HG02981 (cell line): ENCODE measurements at regions not wholly inside any gene's neighbourhood (a gene's known extent, or its start where the extent isn't known, plus 50 kb on each side); places are given as distances from the start of the nearest gene placed in this dataset.

Experiments
- ATAC-seq: cut with Tn5 transposase; IDR thresholded peaks from one replicate; pipeline ENCODE4 v1.9.1; 2021; ENCODE audit warnings: mild to moderate bottlenecking, moderate library complexity; ENCODE audit not compliant: unreplicated experiment

DNA sequence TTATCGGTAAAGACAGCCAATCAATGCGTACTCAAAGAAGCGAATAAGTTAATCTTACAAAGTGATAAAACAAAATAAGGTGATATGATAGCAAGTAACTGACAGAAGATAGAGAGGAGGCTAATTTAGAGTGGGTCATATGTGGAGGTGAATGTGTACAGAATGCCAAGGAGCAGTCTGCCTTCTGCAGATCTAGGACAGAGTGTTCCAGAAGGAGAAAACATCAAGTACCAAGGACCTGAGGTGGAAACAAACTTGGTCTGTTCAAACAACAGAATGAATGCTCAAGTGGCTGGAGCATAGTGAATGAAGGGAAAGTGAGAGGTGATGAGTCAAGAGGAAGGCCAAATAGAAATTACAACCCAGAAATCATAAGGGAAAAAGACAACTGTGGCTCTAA is 170.3 kb upstream of the BMP4 start:
- ATAC-seq = no peak

- no peak for ATAC-seq
Measured at GRCh38 chr14:54127526-54127925, 170.9 kb upstream of the BMP4 start.

GRCh38 chr14:54129850-54130640 is 173.4 kb upstream of the BMP4 start:
- no peak for ATAC-seq

- no peak for ATAC-seq
Measured at GRCh38 chr14:54132496-54132895, 175.9 kb upstream of the BMP4 start.

DNA sequence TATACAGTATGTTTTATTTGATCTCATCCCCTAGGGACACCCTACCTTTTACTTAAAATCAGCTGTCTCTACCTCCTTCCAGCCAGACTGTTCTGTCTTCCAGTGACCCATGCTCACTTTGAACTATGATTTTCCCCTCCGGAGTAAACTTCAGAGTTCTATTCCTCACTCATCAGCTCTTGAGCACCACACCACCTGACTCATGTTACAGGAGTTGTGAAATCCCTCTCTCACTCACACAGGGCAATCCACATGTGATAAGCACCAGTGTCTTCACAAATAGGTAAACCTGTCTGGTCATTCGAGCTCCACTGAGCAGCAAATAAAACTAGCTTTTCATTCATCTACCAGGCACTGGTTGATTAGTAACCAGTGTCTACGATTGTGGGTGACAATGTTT is 177.3 kb upstream of the BMP4 start:
- no peak for ATAC-seq

GRCh38 chr14:54135804-54136280 is 179.2 kb upstream of the BMP4 start:
- ATAC-seq = no peak

GRCh38 chr14:54136894-54137613 is 180.4 kb upstream of the BMP4 start:
- no peak for ATAC-seq

- no peak for ATAC-seq
Measured at GRCh38 chr14:54137614-54137961, 181.0 kb upstream of the BMP4 start.

GRCh38 chr14:54138024-54138353 is 181.4 kb upstream of the BMP4 start:
- ATAC-seq = no peak

DNA sequence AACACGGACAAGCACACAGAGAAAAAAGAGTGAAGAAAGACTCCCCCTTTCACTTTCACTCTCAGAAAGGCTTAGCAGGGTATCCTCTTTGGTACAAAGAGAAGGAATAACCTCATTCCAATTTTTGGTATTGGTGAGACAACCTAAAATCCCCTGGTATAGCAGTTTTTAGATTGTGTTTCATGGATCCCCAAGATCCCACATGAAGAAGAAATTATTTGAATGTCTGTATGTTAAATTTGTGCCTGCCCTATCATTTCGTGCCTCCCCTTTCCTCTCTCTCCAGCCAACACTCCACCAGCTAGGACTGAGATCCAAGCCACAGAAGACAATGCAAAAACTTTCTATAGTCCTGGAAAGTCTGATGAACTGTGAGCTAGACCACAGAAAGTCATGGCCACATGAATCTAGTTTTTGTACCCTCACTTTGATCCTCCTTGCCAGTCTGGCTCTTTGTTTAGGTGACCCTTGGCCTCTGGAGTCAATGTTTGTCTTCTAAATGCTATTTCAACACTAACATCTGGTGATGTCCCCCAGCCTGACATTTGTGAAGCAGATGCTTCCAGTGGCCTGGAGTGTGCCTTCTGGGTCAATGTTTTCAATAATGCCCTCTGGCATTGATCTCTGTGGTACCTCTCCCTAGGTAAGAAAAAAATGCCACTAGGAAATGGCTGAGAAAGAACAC is 181.9 kb upstream of the BMP4 start:
- no peak for ATAC-seq

- no peak for ATAC-seq
Measured at GRCh38 chr14:54140551-54140950, 183.9 kb upstream of the BMP4 start.

GRCh38 chr14:54146601-54147000 is 190.0 kb upstream of the BMP4 start:
- no peak for ATAC-seq

DNA sequence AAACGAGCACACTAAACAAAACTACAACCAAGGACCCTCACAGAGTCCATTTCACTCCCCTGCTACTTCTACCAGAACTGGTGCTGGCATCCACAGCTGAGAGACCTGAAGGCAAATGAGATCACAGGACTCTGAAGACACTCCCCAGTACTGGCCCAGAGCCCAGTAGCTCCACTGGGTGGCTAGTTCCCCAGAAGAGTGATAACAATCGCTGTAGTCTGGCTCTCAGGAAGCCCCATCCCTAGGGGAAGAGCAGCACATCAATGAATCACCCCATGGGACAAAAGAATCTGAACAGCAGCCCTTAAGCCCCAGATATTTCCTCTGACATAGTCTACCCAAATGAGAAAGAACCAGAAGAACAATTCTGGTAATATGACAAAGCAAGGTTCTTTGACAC is 190.7 kb upstream of the BMP4 start:
- ATAC-seq = no peak

- ATAC-seq = no peak
Measured at GRCh38 chr14:54147758-54148157, 191.1 kb upstream of the BMP4 start.

DNA sequence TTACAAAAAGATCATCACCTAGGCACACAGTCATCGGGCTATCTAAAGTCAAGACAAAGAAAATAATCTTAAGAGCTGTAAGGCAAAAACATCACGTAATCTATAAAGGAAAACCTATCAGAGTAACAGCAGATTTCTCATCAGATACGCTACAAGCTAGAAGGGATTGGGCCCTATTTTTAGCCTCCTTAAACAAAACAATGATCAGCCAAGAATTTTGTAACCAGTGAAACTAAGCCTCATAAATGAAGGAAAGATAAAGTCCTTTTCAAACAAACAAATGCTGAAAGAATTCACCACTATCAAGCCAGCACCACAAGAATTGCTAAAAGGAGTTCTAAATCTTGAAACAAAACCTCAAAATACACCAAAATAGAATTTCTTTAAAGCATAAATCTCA is 191.6 kb upstream of the BMP4 start:
- no peak for ATAC-seq

DNA sequence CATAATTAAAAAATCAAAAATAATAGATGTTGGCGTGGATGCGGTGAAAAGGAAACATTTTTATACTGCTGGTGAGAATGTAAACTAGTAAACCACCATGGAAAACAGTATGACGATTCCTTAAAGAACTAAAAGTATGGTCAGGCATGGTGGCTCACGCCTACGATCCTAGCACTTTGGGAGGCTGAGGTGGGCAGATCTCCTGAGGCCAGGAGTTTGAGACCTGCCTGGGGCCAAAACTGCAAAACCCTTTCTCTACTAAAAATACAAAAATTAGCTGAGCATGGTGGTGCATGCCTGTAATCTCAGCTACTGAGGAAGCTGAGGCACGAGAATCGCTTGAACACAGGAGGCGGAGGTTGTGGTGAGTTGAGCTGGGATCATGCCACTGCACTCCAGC is 195.7 kb upstream of the BMP4 start:
- ATAC-seq = no peak

DNA sequence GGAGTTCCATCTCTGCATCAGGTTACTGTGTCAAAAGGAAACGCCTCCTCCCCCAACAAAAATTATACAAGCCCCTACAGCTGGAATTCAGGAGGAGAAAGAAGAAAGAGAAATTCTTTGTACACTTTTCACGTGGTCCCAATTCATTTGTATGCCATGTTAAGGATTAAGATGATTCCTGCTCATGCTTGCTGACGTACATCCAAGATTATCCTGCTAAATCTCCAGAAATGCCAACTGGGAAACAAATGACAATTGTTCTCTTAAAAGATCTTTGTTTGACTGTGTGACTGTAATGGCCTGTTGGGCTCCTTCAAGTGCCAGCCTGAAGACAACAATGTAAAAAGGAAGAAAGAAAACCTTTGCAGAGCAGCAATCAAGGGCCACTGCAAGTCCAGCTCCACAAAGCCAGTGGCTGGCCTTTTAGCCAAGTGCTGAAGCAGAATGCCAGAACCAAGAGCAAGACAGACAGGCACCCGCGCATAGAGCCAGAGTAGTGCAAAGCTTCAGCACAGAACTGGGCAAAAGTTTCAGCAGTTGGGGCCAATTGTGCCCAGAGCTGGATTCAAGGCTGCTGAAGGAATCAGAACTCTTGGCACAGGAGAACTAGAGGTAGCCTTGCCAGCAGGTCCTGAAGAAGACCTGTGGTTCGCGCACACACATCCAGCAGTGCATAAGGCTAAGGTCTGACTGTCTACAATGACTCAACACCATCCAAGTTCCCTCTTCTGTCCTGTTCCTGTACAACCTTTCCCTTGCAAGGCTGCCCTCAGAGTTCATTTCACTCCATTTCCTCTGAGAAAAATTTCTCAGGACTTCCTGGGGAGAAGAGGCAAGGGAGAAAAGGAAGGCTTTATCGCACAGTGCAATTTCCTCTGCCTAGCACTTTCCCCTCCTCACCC is 209.7 kb upstream of the BMP4 start:
- ATAC-seq = no peak

DNA sequence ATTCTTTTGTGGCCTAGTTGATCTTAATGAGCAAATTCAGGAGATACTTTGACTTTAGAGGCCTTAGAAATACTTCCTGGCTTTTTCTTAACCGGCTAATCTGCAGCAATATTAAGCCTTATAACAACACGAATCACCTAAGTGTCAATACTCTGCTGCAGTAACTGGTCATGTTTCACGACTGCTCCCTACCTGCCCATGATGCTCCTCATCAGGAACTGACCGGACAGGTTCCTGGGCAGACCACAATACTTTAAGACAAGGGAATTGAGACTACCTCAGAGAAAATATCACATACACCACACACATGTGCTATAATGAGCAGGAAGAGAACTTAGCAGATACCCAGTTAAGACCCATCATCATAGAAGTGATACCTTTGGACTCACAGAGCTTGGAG is 211.9 kb upstream of the BMP4 start:
- ATAC-seq = no peak

GRCh38 chr14:54169254-54169924 is 212.8 kb upstream of the BMP4 start:
- ATAC-seq = no peak

- no peak for ATAC-seq
Measured at GRCh38 chr14:54170301-54170700, 213.7 kb upstream of the BMP4 start.
